ENCODE measurements at regions not wholly inside any gene's neighbourhood (a gene's known extent, or its start where the extent isn't known, plus 50 kb on each side); places are given as distances from the start of the nearest gene placed in this dataset.

GRCh38 chr3:23078735-23079134, 124.4 kb upstream of the UBE2E2 start:
- TF ChIP-seq POLR2A (IDR thresholded peaks at IDR 0.05; ENCODE audit: low read length) (no peak), GATA1 (IDR thresholded peaks at IDR 0.05; ENCODE audit: low read depth, low read length) (no peak)

Data from erythroblast (primary cell).